ENCODE measurements at regions not wholly inside any gene's neighbourhood (a gene's known extent, or its start where the extent isn't known, plus 50 kb on each side); places are given as distances from the start of the nearest gene placed in this dataset.

- no peak for DNase-seq
- no peak overlapping the region for H4K91ac ChIP-seq (ENCODE audit: insufficient read length, low read depth, low read length)
- H3K27ac Mint-ChIP-seq: no peak overlapping the region
Observed at GRCh38 chr9:3773362-3774060, 247.7 kb upstream of the RFX3 start.

More at GRCh38 chr9:3773362-3774060, 247.7 kb upstream of the RFX3 start:
- Histone ChIP-seq H3K27me3 (ENCODE audit: insufficient read depth, low read length) (no peaks in the 10 kb centered on the region), H3K9me3 (ENCODE audit: control insufficient read depth, low read depth, low read length) (no peaks in the 10 kb centered on the region), H4K20me1 (ENCODE audit: control insufficient read depth, insufficient read depth, insufficient read length) (no peaks in the 10 kb centered on the region), H4K8ac (replicated peaks; ENCODE audit: insufficient read length, low read depth, low read length) (no peak overlapping the region), H3K23ac (ENCODE audit: insufficient read length, low read depth, low read length) (no peak overlapping the region), H2BK120ac (ENCODE audit: low read depth, low read length, poor library complexity, severe bottlenecking) (no peak overlapping the region), H2AFZ (ENCODE audit: low read length) (no peak overlapping the region), H3K56ac (ENCODE audit: insufficient read length, low read depth, low read length) (no peak overlapping the region), H3K4me2 (ENCODE audit: insufficient read depth, insufficient read length, low read length) (no peak overlapping the region), H3K4ac (ENCODE audit: low read depth, low read length) (no peak overlapping the region), H3K79me2 (ENCODE audit: insufficient read depth, low read length) (no peaks in the 10 kb centered on the region), H3K14ac (ENCODE audit: insufficient read depth, low read length) (no peak overlapping the region), H3K18ac (ENCODE audit: insufficient read length, low read depth, low read length) (no peak overlapping the region), H3T11ph (ENCODE audit: low read length) (no peak overlapping the region), H3K9ac (ENCODE audit: extremely low read depth, insufficient read length, low read length) (no peak overlapping the region), H4K5ac (ENCODE audit: insufficient read length, low read depth, low read length) (no peak overlapping the region), H3K79me1 (ENCODE audit: insufficient read depth, low read depth, low read length, poor library complexity, severe bottlenecking) (no peaks in the 10 kb centered on the region), H3K4me1 (ENCODE audit: insufficient read depth, low read length) (no peaks in the 10 kb centered on the region), H2BK12ac (ENCODE audit: insufficient read length, low read depth, low read length) (no peak overlapping the region), H2BK5ac (ENCODE audit: insufficient read length, low read length) (no peak overlapping the region), H2BK15ac (ENCODE audit: low read depth, low read length) (no peak overlapping the region), H3K27ac (ENCODE audit: insufficient read length, low read depth, low read length) (no peak overlapping the region), H2BK20ac (ENCODE audit: low read depth, low read length, poor library complexity, severe bottlenecking) (no peak overlapping the region), H3K23me2 (ENCODE audit: insufficient read length, low read depth, low read length, poor library complexity, severe bottlenecking) (no peaks in the 10 kb centered on the region), H2AK5ac (ENCODE audit: insufficient read length, low read length) (no peak overlapping the region)
- no peaks in the 10 kb centered on the region for H3K36me3 Mint-ChIP-seq (ENCODE audit: insufficient read depth in 1 of 3, low read depth in 3 of 3)
- TF ChIP-seq CTCF (conservative IDR thresholded peaks at IDR 0.05): no peak
- no CpG with 5 or more reads among the region's 6 CpGs for WGBS (ENCODE audit: extremely low coverage, insufficient read length, low lambda C conversion rate)
- H3K4me3 Mint-ChIP-seq: no peak overlapping the region
- no peaks in the 10 kb centered on the region for H3K4me1 Mint-ChIP-seq
- H3K9me3 Mint-ChIP-seq: no peaks in the 10 kb centered on the region
- no peaks in the 10 kb centered on the region for H3K27me3 Mint-ChIP-seq (ENCODE audit: low read depth)

Data from H9 (cell line).